ENCODE measurements at regions not wholly inside any gene's neighbourhood (a gene's known extent, or its start where the extent isn't known, plus 50 kb on each side); places are given as distances from the start of the nearest gene placed in this dataset.

GRCh38 chr10:64059884-64060283, 538.7 kb downstream of the REEP3 start:
- no peaks in the 10 kb centered on the region for H3K36me3 ChIP-seq (ENCODE audit: control insufficient read depth in 1 of 2, insufficient read depth in 2 of 2, low read length in 2 of 2)
- no peak overlapping the region for H3K9ac ChIP-seq (ENCODE audit: low read depth in 1 of 2, low read length in 2 of 2)
- no peaks in the 10 kb centered on the region for H3K9me3 ChIP-seq (ENCODE audit: control insufficient read depth in 1 of 2, low read length in 2 of 2)
- no peaks in the 10 kb centered on the region for H3K27me3 ChIP-seq (ENCODE audit: control insufficient read depth in 1 of 2, insufficient read depth in 2 of 2, low read length in 2 of 2)
- no peaks in the 10 kb centered on the region for H3K4me1 ChIP-seq (ENCODE audit: control insufficient read depth in 1 of 2, insufficient read depth in 2 of 2, low read length in 2 of 2)
- no peak overlapping the region for H3K4me3 ChIP-seq (ENCODE audit: low read depth in 1 of 2, low read length in 2 of 2)
- no peak overlapping the region for H3K27ac ChIP-seq (ENCODE audit: low read depth, low read length)

GRCh38 chr10:64060389-64060788, 539.2 kb downstream of the REEP3 start:
- Histone ChIP-seq H3K4me3 (ENCODE audit: low read depth in 1 of 2, low read length in 2 of 2) (no peak overlapping the region), H3K27me3 (ENCODE audit: control insufficient read depth in 1 of 2, insufficient read depth in 2 of 2, low read length in 2 of 2) (no peaks in the 10 kb centered on the region), H3K36me3 (ENCODE audit: control insufficient read depth in 1 of 2, insufficient read depth in 2 of 2, low read length in 2 of 2) (no peaks in the 10 kb centered on the region), H3K27ac (ENCODE audit: low read depth, low read length) (no peak overlapping the region), H3K9me3 (ENCODE audit: control insufficient read depth in 1 of 2, low read length in 2 of 2) (no peaks in the 10 kb centered on the region), H3K9ac (ENCODE audit: low read depth in 1 of 2, low read length in 2 of 2) (no peak overlapping the region), H3K4me1 (ENCODE audit: control insufficient read depth in 1 of 2, insufficient read depth in 2 of 2, low read length in 2 of 2) (no peaks in the 10 kb centered on the region)

- Histone ChIP-seq H3K9ac (ENCODE audit: low read depth in 1 of 2, low read length in 2 of 2) (no peak overlapping the region), H3K4me3 (ENCODE audit: low read depth in 1 of 2, low read length in 2 of 2) (no peak overlapping the region), H3K27me3 (ENCODE audit: control insufficient read depth in 1 of 2, insufficient read depth in 2 of 2, low read length in 2 of 2) (no peaks in the 10 kb centered on the region), H3K9me3 (ENCODE audit: control insufficient read depth in 1 of 2, low read length in 2 of 2) (no peaks in the 10 kb centered on the region), H3K27ac (ENCODE audit: low read depth, low read length) (no peak overlapping the region), H3K36me3 (ENCODE audit: control insufficient read depth in 1 of 2, insufficient read depth in 2 of 2, low read length in 2 of 2) (no peaks in the 10 kb centered on the region), H3K4me1 (ENCODE audit: control insufficient read depth in 1 of 2, insufficient read depth in 2 of 2, low read length in 2 of 2) (no peaks in the 10 kb centered on the region)
Measured at GRCh38 chr10:64062793-64063192, 541.6 kb downstream of the REEP3 start.

GRCh38 chr10:64067009-64067606, 545.9 kb downstream of the REEP3 start:
- H3K9ac ChIP-seq (ENCODE audit: low read depth in 1 of 2, low read length in 2 of 2), result no peak overlapping the region
- H3K4me1 ChIP-seq (ENCODE audit: control insufficient read depth in 1 of 2, insufficient read depth in 2 of 2, low read length in 2 of 2), result no peaks in the 10 kb centered on the region
- H3K4me3 ChIP-seq (ENCODE audit: low read depth in 1 of 2, low read length in 2 of 2), result no peak overlapping the region
- no peaks in the 10 kb centered on the region for H3K36me3 ChIP-seq (ENCODE audit: control insufficient read depth in 1 of 2, insufficient read depth in 2 of 2, low read length in 2 of 2)
- H3K27ac ChIP-seq (ENCODE audit: low read depth, low read length), result no peak overlapping the region
- no peaks in the 10 kb centered on the region for H3K27me3 ChIP-seq (ENCODE audit: control insufficient read depth in 1 of 2, insufficient read depth in 2 of 2, low read length in 2 of 2)
- no peaks in the 10 kb centered on the region for H3K9me3 ChIP-seq (ENCODE audit: control insufficient read depth in 1 of 2, low read length in 2 of 2)

GRCh38 chr10:64067859-64068258, 546.7 kb downstream of the REEP3 start:
- Histone ChIP-seq H3K4me1 (ENCODE audit: control insufficient read depth in 1 of 2, insufficient read depth in 2 of 2, low read length in 2 of 2) (no peaks in the 10 kb centered on the region), H3K4me3 (ENCODE audit: low read depth in 1 of 2, low read length in 2 of 2) (no peak overlapping the region), H3K9me3 (ENCODE audit: control insufficient read depth in 1 of 2, low read length in 2 of 2) (no peaks in the 10 kb centered on the region), H3K9ac (ENCODE audit: low read depth in 1 of 2, low read length in 2 of 2) (no peak overlapping the region), H3K27me3 (ENCODE audit: control insufficient read depth in 1 of 2, insufficient read depth in 2 of 2, low read length in 2 of 2) (no peaks in the 10 kb centered on the region), H3K27ac (ENCODE audit: low read depth, low read length) (no peak overlapping the region), H3K36me3 (ENCODE audit: control insufficient read depth in 1 of 2, insufficient read depth in 2 of 2, low read length in 2 of 2) (no peaks in the 10 kb centered on the region)

- H3K27ac ChIP-seq (ENCODE audit: low read depth, low read length), result no peak overlapping the region
- no peak overlapping the region for H3K9ac ChIP-seq (ENCODE audit: low read depth in 1 of 2, low read length in 2 of 2)
- H3K4me1 ChIP-seq (ENCODE audit: control insufficient read depth in 1 of 2, insufficient read depth in 2 of 2, low read length in 2 of 2), result no peaks in the 10 kb centered on the region
- H3K4me3 ChIP-seq (ENCODE audit: low read depth in 1 of 2, low read length in 2 of 2), result no peak overlapping the region
- no peaks in the 10 kb centered on the region for H3K36me3 ChIP-seq (ENCODE audit: control insufficient read depth in 1 of 2, insufficient read depth in 2 of 2, low read length in 2 of 2)
- no peaks in the 10 kb centered on the region for H3K9me3 ChIP-seq (ENCODE audit: control insufficient read depth in 1 of 2, low read length in 2 of 2)
- H3K27me3 ChIP-seq (ENCODE audit: control insufficient read depth in 1 of 2, insufficient read depth in 2 of 2, low read length in 2 of 2), result no peaks in the 10 kb centered on the region
Measured at GRCh38 chr10:64070241-64070640, 549.0 kb downstream of the REEP3 start.

GRCh38 chr10:64071218-64071617, 550.0 kb downstream of the REEP3 start:
- H3K27me3 ChIP-seq (ENCODE audit: control insufficient read depth in 1 of 2, insufficient read depth in 2 of 2, low read length in 2 of 2), result no peaks in the 10 kb centered on the region
- no peaks in the 10 kb centered on the region for H3K4me1 ChIP-seq (ENCODE audit: control insufficient read depth in 1 of 2, insufficient read depth in 2 of 2, low read length in 2 of 2)
- H3K4me3 ChIP-seq (ENCODE audit: low read depth in 1 of 2, low read length in 2 of 2), result no peak overlapping the region
- H3K9me3 ChIP-seq (ENCODE audit: control insufficient read depth in 1 of 2, low read length in 2 of 2), result no peaks in the 10 kb centered on the region
- no peak overlapping the region for H3K27ac ChIP-seq (ENCODE audit: low read depth, low read length)
- H3K36me3 ChIP-seq (ENCODE audit: control insufficient read depth in 1 of 2, insufficient read depth in 2 of 2, low read length in 2 of 2), result no peaks in the 10 kb centered on the region
- H3K9ac ChIP-seq (ENCODE audit: low read depth in 1 of 2, low read length in 2 of 2), result no peak overlapping the region

GRCh38 chr10:64075604-64076003, 554.4 kb downstream of the REEP3 start:
- H3K9me3 ChIP-seq (ENCODE audit: control insufficient read depth in 1 of 2, low read length in 2 of 2), result no peaks in the 10 kb centered on the region
- no peak overlapping the region for H3K27ac ChIP-seq (ENCODE audit: low read depth, low read length)
- no peaks in the 10 kb centered on the region for H3K36me3 ChIP-seq (ENCODE audit: control insufficient read depth in 1 of 2, insufficient read depth in 2 of 2, low read length in 2 of 2)
- no peak overlapping the region for H3K9ac ChIP-seq (ENCODE audit: low read depth in 1 of 2, low read length in 2 of 2)
- H3K4me3 ChIP-seq (ENCODE audit: low read depth in 1 of 2, low read length in 2 of 2), result no peak overlapping the region
- H3K27me3 ChIP-seq (ENCODE audit: control insufficient read depth in 1 of 2, insufficient read depth in 2 of 2, low read length in 2 of 2), result no peaks in the 10 kb centered on the region
- no peaks in the 10 kb centered on the region for H3K4me1 ChIP-seq (ENCODE audit: control insufficient read depth in 1 of 2, insufficient read depth in 2 of 2, low read length in 2 of 2)

GRCh38 chr10:64076322-64076940, 555.2 kb downstream of the REEP3 start:
- Histone ChIP-seq H3K9ac (ENCODE audit: low read depth in 1 of 2, low read length in 2 of 2) (no peak overlapping the region), H3K4me3 (ENCODE audit: low read depth in 1 of 2, low read length in 2 of 2) (no peak overlapping the region), H3K9me3 (ENCODE audit: control insufficient read depth in 1 of 2, low read length in 2 of 2) (no peaks in the 10 kb centered on the region), H3K36me3 (ENCODE audit: control insufficient read depth in 1 of 2, insufficient read depth in 2 of 2, low read length in 2 of 2) (no peaks in the 10 kb centered on the region), H3K27me3 (ENCODE audit: control insufficient read depth in 1 of 2, insufficient read depth in 2 of 2, low read length in 2 of 2) (no peaks in the 10 kb centered on the region), H3K27ac (ENCODE audit: low read depth, low read length) (no peak overlapping the region), H3K4me1 (ENCODE audit: control insufficient read depth in 1 of 2, insufficient read depth in 2 of 2, low read length in 2 of 2) (no peaks in the 10 kb centered on the region)

- Histone ChIP-seq H3K27ac (ENCODE audit: low read depth, low read length) (no peak overlapping the region), H3K9ac (ENCODE audit: low read depth in 1 of 2, low read length in 2 of 2) (no peak overlapping the region), H3K27me3 (ENCODE audit: control insufficient read depth in 1 of 2, insufficient read depth in 2 of 2, low read length in 2 of 2) (no peaks in the 10 kb centered on the region), H3K4me1 (ENCODE audit: control insufficient read depth in 1 of 2, insufficient read depth in 2 of 2, low read length in 2 of 2) (no peaks in the 10 kb centered on the region), H3K9me3 (ENCODE audit: control insufficient read depth in 1 of 2, low read length in 2 of 2) (no peaks in the 10 kb centered on the region), H3K36me3 (ENCODE audit: control insufficient read depth in 1 of 2, insufficient read depth in 2 of 2, low read length in 2 of 2) (no peaks in the 10 kb centered on the region), H3K4me3 (ENCODE audit: low read depth in 1 of 2, low read length in 2 of 2) (no peak overlapping the region)
Measured at GRCh38 chr10:64079341-64079740, 558.1 kb downstream of the REEP3 start.
